Embryonic facial prominence (tissue), 1 donor: ENCODE measurements at regions not wholly inside any gene's neighbourhood (a gene's known extent, or its start where the extent isn't known, plus 50 kb on each side); places are given as distances from the start of the nearest gene placed in this dataset.
"Not testable (repeated sequence)": the region's sequence is repeated elsewhere in the genome, so short reads cannot be mapped to it uniquely, and the experiment has no call there.

ENCODE experiments used
- DNase-seq: peaks from one replicate; pipeline ENCODE4 v3.0.0-alpha.2; 2016; ENCODE audit errors: extremely low spot score

DNA sequence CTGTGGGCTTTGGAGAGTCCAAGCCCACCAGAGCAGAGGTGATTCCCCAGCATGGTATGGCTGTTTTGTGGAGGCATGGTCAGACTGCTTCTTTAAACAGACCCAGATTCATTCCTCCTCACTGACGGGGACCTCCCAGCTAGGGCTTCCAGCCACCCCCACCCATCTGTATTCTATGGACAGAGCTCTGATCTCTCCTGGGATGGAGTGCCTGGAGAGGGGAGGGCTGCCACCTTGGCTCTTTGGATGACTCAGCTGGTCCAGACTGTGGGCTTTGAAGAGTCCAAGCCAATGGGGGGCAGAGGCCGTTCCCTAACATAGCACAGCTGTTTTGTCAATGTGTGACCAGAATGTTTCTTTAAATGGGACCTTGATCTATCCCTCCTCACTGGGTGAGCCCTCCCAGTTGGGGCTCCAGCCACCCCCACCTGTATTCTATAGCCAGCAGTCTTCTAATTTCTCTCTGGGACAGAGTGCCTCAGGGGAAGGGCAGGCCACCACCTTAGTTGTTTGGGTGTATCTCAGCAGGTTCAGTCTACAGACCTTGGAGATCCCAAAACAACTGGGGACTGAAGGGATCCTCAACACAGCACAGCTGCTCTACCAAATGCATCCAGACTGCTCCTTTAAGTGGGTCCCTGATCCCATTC lies 122.0 kb upstream of the OSTN start:
- DNase-seq = no peak

DNA sequence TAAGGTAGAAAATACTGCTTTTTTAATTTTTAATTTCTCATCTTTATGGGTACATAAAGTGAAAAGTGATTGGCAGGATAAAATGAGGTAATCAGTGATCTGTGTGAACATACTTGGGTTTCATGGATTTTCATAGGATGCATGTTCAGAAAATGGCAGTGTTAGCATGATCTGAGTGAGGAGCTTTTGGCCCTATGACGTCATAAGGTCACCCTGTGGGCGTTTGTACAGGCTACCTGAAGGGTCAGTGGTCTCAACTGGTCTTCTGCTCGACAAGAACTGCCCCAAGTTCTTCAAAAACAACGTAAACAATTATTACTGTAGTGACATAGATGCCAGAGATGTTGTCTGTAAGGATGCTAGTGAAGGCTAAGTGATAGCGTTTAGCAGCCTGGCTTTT lies 124.5 kb upstream of the OSTN start:
- no peak for DNase-seq

DNA sequence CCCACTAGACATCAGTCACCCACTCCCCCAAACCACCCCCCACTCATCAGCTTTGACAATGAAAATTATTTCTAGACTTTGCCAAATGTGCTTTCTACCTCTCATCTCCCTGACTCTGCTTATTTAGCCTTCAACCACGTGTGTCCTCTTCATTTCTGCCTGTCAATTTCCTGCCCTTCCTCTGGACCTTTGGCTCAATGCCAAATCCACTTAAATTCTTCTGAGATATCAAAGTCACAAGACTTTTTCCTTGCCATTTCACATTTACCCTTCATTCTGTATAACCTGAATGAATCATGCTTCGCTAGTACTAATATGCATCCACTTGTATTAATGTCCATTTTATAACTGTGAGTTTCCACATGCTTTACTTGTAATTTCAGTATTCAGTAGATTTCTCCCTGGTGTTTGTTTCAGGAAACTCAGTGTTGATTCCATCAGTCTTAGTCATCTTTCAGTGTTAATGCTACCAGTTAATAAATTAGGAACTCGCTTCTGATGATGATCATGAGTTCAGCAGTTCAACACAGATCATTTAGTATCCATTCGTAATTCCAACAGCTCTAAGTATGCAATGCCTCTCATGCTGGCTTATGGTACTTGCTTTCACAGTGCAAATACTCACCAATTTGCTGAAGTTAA lies 128.2 kb upstream of the OSTN start:
- DNase-seq = no peak

DNA sequence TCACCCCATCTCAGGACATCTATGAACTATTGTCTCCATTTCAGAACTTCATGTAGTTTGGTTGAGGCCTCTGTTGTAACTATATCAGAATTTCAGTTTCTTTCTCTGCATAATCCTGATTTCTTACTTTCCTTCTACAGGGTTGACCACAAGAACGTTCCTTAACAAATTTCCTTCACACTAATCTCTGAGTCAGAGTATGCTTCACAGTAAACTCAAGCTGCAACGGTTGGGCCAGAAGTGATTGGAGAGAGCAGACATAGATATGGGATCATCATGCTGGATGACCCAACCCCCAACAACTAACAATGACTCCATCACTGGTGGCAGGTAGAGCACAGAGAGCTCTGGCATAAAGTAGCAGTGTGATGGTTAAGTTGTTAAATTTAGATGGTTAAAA lies 128.8 kb upstream of the OSTN start:
- DNase-seq = no peak

DNA sequence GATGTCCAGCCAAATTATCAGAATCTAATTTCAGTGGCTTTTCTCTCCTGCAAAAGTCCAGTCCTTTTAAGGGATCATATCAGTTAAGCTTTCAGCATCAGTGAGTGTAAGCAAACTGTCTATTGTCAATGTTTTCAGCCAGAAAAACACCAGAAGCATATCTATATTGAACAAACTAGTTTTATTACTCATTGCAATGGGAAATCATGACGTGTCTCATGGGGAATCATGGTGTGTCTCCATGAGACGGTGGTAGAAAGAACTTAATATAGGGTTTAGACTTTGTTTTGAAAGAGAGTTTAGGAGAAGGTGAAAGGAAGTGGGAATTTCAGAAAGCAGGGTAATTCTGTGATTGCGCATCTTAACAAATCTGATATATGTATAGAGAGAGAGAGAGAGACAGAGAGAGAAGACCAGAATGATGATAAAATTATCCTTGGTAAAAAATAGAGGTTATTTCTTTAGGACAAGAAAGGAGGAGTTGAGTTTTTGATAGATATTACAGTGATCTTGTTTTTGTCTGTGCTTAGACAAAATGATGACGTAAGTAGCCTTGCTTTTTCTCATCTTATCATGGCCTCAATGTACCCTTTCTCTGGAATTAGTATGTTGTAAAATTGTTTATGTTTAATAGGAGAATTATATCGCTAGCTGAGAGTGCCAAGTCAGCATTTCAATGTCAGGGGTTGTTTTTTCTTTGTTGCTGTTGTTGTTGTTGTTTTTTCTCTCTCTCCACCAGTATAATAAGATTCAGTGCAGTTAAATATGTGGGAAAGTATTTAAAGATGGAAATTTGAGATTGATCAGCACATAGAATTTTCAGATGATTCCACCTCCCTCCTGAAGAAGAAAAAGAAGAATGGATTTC lies 129.9 kb upstream of the OSTN start:
- no peak for DNase-seq

DNA sequence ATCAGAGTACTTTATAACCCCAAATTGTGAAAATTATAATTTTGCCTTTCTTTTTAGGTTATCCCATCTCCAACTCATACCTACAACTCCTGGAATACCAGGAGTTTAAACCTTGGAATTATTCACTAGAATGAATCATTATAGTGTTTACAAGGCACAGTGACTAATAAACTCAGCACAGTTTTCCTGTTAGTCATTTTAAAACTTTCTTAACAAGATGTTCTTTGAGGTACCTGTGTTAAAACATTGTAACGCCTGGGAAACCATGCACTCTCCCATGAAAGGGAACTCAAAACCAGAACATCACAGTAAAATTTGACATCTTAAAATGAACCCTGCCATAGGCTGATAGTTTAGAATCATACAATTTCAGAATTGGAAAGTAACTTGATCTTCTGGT lies 132.4 kb upstream of the OSTN start:
- DNase-seq = no peak

DNA sequence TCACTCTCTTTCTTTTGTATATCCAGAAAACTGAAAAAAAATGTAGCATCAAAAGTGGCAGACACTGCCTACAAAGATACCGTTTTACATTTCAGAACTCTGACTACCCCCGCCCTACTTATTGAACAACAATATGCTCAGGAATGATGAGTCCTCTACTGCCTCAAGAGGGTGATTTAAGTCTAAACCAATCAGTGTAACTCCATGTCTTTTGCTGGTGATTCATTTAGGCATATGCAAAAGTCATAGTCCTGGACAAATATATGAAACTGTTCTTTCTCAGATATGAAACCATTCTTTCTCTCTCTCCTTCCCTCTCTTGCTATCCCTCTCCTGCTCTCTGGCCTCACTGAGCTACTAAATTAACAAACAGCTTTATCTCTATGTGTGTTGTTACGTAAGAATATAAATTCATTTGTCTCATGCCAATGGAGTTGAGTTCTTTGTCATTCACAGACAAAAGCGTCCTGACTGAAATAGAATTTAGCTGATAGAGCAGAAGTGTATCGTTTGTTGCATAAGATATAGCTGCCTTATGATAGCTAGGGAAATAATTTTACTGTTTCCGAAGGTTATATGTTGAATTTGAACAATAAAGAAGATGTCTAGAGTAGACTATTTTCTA lies 133.7 kb upstream of the OSTN start:
- no peak for DNase-seq

DNA sequence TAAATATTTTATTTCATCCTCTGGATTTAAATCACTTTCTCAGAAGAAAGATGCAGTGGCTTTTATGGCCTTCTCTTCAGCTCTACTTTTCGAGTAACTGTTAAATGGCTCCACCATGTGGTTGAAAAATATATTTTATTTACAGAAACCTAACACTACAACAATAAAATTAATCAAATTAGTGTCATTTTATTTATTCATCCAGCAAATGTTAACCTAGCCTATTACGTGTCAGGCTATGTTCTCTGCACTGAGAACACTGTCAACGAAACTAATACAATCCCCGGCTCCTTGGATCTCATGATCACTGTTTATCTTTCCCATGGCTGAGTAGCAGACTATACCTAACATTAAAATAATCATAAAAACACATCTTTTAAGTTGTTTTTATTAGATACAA lies 148.0 kb upstream of the OSTN start:
- DNase-seq = peak; percentile 14

DNA sequence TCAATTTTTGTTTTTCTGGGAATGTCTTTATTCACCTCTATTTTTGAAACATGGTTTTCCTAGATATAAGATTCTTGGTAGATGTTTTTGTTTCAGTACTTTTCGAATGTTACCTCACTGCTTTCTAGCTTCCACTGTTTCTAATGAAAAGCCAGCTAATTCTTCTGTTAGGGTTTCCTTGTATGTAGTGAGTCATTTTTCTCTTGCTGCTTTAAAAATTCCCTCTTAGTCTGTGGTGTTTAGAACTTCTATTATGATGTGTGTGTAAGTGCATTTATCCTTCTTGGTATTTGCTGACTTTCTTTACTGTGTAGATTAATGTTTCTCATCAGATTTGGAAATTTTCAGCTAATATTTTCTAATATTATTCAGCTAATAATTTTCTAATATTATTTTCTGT lies 151.1 kb upstream of the OSTN start:
- DNase-seq = no peak

DNA sequence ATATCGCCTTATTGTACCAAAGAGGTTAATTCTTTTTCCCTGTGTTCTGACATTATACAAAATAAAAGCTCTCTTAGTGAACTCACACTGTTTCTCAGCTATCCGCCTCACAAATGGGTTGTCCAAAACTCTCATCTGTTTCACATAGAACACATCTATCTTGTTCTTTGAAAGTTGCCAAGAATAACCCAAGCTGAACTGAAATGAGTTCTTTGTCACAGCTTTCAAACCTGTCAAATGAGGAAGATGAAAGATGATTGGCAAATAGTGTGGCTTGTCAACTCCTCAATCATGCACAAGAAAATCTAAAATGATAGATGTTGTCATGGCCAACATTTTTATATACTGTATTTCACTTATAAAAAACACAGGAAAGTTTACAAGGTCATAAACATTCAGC lies 168.1 kb upstream of the OSTN start:
- no peak for DNase-seq

DNA sequence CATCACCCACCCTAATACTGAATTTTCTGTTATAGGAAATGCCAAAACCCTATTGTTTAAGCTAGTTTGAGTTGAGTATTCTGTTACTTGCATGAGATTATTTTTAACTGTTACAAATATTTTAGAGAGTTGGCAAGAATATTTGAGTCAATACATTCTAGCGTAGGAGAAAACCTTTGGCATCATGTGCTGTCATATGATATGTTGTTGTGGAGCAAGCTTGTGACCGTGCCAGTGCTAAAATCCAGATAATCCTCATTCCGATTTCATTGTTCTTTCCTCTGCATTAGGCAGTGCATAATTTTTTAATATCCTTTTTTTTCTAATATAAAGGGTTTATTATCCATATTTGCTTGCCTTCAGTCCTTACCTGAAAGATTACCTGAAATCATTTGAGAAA lies 168.0 kb upstream of the GMNC start:
- DNase-seq = no peak

DNA sequence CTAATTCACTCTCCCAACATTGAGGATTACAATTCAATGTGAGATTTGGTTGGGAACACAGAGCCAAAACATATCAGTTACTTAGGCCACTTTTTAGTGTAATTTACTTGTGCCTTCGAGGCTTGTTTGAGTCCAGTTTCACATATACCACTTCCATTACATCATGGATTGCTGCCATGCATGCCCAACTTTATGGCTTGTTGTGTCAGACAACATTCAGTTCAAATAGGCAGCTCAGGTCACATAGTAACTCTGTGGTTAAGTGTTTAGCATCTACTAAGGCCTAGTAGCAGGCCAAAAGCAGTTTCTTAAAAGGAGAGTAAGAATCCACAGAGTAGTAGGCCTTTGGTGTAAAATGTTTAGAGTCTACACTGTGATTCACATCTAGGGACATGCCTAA lies 164.3 kb upstream of the GMNC start:
- DNase-seq = no peak

DNA sequence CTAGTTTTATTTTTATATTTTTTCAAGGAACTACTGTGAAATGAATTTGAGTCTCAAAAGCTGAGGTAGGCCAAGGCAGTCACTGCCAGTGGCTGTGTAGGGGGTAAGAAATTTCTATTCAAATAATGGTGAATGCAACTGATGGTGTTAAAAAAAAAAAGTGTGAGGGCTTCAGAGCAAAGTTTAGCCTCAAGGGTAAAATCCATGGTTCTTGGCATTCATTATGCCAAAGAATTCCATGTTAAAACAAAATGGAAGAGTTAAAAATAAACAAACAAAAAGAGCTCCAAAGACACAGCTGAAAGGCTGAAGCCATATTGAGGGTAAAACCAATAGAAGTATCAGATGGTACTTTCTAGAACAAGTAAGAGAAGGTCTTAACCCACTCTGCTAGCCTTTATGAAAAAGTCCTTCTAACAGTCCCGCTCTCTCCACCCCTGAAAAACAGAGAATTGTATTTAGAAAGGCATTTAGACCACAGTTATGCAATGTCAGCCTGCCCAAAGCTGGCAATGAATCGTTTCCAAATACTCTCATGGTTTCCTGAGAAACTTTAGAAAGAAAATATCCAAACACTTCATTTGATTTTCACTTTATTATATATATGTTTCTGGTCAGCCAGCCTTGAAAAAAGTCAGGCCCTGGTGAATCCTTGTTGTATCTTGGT lies 158.4 kb upstream of the GMNC start:
- no peak for DNase-seq

DNA sequence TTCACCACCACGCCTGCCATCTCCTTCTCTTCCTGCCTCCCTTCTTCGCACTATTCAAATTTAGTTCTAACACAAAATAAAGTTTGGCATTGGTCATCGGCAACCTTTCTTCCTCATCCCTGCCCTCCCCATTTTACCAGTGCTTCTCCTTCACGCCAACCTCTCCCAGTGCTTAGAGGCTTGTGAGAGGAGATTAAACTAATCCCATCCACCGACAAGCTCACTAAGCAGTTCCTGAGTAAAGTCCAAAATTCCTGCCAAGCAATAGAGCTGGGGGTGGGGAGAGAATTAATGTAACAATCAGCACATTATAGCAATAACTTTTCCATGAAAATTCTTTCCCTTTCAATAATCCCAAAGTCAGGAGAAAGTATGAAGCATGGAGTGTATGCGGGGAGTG lies 157.4 kb upstream of the GMNC start:
- DNase-seq = no peak

DNA sequence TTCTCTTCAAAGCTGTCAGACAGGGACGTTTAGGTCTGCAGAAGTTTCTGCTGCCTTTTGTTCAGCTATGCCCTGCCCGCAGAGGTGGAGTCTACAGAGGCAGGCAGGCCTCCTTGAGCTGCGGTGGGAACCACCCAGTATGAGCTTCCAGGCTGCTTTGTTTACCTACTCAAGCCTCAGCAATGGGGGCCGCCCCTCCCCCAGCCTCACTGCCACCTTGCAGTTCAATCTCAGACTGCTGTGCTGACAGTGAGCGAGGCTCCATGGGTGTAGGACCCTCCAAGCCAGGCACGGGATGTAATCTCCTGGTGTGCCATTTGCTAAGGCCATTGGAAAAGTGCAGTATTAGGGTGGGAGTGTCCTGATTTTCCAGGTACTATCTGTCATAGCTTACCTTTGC lies 153.5 kb upstream of the GMNC start:
- DNase-seq = not testable (repeated sequence)

DNA sequence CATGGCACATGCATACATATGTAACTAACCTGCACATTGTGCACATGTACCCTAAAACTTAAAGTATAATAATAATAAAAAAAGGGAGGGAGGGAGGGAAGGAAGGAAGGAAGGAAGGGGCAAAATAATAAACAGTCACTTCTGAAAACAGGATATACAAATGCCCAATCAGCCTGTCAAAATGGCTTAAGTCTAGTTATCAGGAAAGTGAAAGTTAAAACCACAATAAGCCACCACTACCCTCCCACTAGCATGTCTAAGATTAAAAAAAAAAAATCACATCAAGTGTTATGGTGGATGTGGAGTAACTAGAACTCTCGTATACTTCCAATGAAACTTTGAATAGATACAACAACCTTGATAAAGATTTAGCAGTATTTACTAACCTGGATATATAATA lies 145.6 kb upstream of the GMNC start:
- no peak for DNase-seq

DNA sequence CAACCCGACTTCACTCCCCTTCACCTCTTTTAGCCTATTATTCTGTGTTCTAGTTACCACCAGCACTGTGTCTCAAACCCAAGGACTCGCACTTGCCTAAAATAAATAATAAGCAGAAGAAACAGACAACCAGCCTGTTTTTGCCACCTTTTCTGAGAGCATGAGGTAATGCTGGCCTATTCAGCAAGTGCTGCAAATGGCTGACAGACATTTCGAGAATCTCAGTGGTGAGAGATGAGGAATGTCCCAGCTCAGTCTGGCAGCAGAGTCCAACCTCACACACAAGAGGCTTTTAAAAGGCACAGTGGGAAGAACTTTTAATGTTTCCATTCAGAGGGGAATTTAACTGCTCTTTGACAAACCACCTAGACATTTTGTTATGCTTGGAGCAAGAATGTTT lies 143.3 kb upstream of the GMNC start:
- DNase-seq = no peak

DNA sequence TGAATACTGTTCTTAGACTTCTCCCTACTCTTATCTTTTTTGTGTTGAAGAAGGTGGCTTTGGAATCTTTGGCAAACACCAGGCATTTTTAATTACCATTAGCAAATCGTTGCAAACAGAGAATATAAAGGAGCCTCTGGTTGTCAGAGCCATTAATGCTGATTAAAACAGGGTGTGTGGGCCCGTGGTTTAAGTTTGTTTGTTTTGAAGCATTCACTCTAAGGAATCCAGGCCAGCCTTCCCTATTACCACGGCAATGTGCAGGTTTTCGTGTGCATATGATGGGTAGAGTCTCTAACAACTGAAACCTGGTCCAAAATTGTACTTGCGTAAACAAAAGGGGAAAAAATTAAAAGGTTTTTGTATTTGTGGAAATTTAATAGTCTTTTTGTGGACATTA lies 141.2 kb upstream of the GMNC start:
- no peak for DNase-seq

DNA sequence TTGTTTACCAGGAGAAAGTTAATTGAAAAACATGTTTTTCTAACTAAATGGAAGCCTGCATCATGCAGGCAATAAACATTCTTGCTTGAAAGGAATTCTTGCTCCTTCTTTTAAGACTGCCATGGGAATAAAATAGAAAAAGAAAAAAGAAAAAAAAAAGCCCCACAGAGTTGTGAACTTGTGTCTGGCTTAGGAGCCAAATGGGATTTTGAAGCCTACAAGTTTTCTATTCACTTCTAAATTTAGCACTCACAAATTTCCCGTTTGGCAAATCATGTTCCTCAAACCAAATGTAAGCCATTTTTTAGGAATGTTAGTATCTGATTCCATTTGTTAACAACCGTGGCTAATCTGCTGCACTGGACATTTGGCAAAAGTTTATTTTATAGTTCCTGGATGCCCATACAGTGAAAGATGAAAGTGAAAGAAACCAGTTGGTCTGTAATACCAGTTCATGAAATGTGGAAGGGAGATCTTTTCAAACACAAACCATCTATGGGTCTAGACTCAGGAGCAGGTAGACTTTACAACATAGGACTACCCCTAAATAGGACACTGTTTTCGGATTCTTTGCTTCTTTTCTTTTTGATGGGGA lies 133.8 kb upstream of the GMNC start:
- DNase-seq = no peak

DNA sequence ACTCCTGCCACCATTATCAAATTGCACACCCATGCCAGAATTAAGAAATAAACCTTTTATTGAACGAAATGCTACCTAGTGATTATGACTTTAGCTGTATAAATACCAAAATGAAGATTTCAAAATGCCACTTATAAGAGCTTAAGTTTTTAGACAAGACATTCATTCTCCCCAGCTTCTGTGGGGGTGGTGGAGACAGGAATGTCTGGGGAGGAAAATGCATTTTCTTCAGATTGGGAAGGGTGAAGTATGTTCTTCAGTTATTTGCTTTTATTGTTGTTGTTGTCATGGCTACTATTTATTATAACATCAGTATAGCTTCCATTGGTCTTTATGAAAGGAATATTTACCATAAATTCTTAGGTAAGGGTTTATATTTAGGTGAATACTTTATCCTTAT lies 132.7 kb upstream of the GMNC start:
- no peak for DNase-seq

DNA sequence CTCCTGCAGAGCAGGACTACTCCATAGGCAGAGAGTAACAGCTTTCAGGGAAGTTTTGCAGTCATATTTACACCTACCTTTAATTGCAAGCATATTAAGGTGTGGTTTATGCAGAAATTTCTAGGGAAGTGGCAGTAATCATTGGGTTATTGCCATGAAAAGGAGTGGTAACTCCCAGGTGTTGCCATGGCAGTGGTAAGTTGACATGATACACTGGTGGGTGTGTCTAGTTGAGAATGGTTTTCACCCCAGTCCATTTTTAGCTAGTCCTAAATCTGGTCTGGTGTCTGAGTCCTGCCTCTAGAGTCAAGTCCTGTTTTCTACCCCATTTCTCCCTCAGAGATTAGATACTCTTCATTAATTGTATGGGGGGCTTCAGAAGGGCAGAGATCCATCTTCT lies 128.4 kb upstream of the GMNC start:
- DNase-seq = no peak

DNA sequence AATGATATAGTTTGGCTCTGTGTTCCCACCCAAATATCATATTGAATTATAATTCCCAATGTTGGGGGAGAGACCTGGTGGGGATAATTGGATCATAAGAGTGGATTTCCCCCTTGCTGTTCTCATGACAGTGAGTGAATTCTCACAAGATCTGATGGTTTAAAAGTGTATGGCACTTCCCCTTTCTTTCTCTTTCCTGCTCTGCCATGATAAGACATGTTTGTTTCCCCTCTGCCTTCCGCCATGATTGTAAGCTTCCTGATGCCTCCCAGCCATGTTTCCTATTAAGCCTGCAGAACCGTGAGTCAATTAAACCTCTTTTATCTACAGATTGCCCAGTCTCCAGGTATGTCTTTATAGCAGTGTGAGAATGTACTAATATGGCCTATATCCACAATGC lies 126.7 kb upstream of the GMNC start:
- no peak for DNase-seq
